ENCODE measurements at regions not wholly inside any gene's neighbourhood (a gene's known extent, or its start where the extent isn't known, plus 50 kb on each side); places are given as distances from the start of the nearest gene placed in this dataset.

- Mint-ChIP-seq H3K36me3 (no peaks in the 10 kb centered on the region), H3K27ac (no peak overlapping the region), H3K4me1 (no peaks in the 10 kb centered on the region), H3K27me3 (no peaks in the 10 kb centered on the region), H3K9me3 (no peaks in the 10 kb centered on the region), H3K4me3 (no peak overlapping the region)
Observed at GRCh38 chr18:45415614-45416013, 199.7 kb upstream of the SLC14A2 start.

DNA sequence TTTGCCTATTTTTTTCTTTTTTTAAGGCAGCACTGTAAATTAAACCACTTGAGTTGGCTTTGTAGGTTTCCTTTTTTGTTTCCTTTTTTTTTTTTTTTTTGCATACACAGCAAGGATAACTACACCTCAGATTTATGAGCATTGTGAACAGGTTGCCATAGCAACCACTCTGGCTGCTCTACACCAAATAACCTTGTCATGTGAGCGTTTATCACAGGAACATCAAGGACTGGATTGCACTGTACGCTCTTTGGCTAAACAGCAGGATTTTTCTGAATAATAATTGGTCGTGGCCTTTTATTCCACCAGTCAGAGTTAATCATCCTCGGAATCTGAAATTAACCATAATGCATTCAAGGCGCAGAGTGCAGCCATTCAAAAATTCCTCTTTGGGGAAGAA, 199.1 kb upstream of the SLC14A2 start:
- no peak overlapping the region for H3K27ac Mint-ChIP-seq
- H3K27me3 Mint-ChIP-seq = no peaks in the 10 kb centered on the region
- H3K36me3 Mint-ChIP-seq = no peaks in the 10 kb centered on the region
- H3K4me1 Mint-ChIP-seq = no peaks in the 10 kb centered on the region
- no peaks in the 10 kb centered on the region for H3K9me3 Mint-ChIP-seq
- H3K4me3 Mint-ChIP-seq = no peak overlapping the region

DNA sequence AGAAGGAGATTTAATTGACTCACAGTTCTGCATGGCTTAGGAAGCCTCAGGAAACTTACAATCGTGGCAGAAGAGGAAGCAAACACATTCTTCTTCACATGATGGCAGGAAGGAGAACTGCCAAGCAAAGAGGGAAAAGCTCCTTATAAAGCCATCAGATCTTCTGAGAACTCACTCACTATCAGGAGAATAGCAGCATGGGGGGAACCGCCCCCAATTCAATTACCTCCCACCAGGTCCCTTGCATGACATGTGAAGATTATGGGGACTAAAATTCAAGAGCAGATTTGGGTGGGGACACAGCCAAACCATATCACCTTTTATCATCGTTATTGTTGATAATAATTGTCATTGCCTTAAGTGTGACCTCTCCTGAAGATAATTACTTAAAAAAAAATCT, 197.9 kb upstream of the SLC14A2 start:
- Mint-ChIP-seq H3K4me1 (no peaks in the 10 kb centered on the region), H3K27ac (no peak overlapping the region), H3K27me3 (no peaks in the 10 kb centered on the region), H3K4me3 (no peak overlapping the region), H3K9me3 (no peaks in the 10 kb centered on the region), H3K36me3 (no peaks in the 10 kb centered on the region)

- Mint-ChIP-seq H3K36me3 (no peaks in the 10 kb centered on the region), H3K4me1 (no peaks in the 10 kb centered on the region), H3K27me3 (peaks cover 7% of the 10 kb centered on the region), H3K27ac (no peak overlapping the region), H3K9me3 (no peaks in the 10 kb centered on the region), H3K4me3 (no peak overlapping the region)
Observed at GRCh38 chr18:45423659-45424058, 191.6 kb upstream of the SLC14A2 start.

DNA sequence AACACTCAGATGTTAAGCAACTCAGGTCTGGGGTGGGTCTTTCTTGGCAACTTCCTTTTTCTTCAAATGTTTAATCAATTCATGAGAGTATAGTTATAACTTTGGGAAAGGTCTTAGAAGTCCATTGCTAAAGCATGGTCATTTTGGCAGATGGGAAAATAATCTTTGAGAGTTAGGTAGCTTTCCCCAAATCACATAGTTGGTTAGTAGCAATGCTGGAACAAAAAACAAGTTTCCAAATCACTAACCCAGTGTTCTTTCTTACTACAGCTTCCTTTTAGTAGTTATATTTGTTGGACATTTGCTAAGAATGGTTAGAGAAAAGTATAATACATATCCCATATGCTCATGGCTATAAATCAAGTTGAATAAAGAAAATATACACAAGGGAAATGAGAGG, 185.2 kb upstream of the SLC14A2 start:
- Mint-ChIP-seq H3K36me3 (no peaks in the 10 kb centered on the region), H3K27me3 (peaks cover 10% of the 10 kb centered on the region), H3K4me1 (peaks cover 0 to 2% (median 1%) of the 10 kb centered on the region in 3 donors), H3K27ac (no peak overlapping the region), H3K4me3 (no peak overlapping the region), H3K9me3 (no peaks in the 10 kb centered on the region)

- Mint-ChIP-seq H3K36me3 (no peaks in the 10 kb centered on the region), H3K27me3 (no peaks in the 10 kb centered on the region), H3K4me3 (no peak overlapping the region), H3K9me3 (no peaks in the 10 kb centered on the region), H3K4me1 (peaks cover 0 to 2% (median 1%) of the 10 kb centered on the region in 3 donors), H3K27ac (no peak overlapping the region)
Observed at GRCh38 chr18:45435810-45436209, 179.5 kb upstream of the SLC14A2 start.

- Mint-ChIP-seq H3K27me3 (peaks cover 6% of the 10 kb centered on the region), H3K9me3 (no peaks in the 10 kb centered on the region), H3K4me1 (peaks cover 0 to 2% (median 1%) of the 10 kb centered on the region in 3 donors), H3K36me3 (no peaks in the 10 kb centered on the region), H3K27ac (no peak overlapping the region), H3K4me3 (no peak overlapping the region)
Observed at GRCh38 chr18:45437366-45437765, 177.9 kb upstream of the SLC14A2 start.

GRCh38 chr18:45439851-45440645, 175.2 kb upstream of the SLC14A2 start:
- H3K27me3 Mint-ChIP-seq = peaks cover 6% of the 10 kb centered on the region
- H3K9me3 Mint-ChIP-seq = peaks cover 0 to 1% (median 0%) of the 10 kb centered on the region in 3 donors
- H3K36me3 Mint-ChIP-seq = no peaks in the 10 kb centered on the region
- no peak overlapping the region for H3K4me3 Mint-ChIP-seq
- H3K27ac Mint-ChIP-seq = no peak overlapping the region
- no peaks in the 10 kb centered on the region for H3K4me1 Mint-ChIP-seq

GRCh38 chr18:45441110-45441847, 174.0 kb upstream of the SLC14A2 start:
- H3K27me3 Mint-ChIP-seq = peaks cover 9% of the 10 kb centered on the region
- no peak overlapping the region for H3K27ac Mint-ChIP-seq
- no peaks in the 10 kb centered on the region for H3K36me3 Mint-ChIP-seq
- H3K4me1 Mint-ChIP-seq = no peaks in the 10 kb centered on the region
- peaks cover 0 to 1% (median 0%) of the 10 kb centered on the region in 3 donors for H3K9me3 Mint-ChIP-seq
- H3K4me3 Mint-ChIP-seq = no peak overlapping the region

- Mint-ChIP-seq H3K4me1 (no peaks in the 10 kb centered on the region), H3K27me3 (peaks cover 12% of the 10 kb centered on the region), H3K27ac (no peak overlapping the region), H3K4me3 (no peak overlapping the region), H3K9me3 (peaks cover 0 to 1% (median 0%) of the 10 kb centered on the region in 3 donors), H3K36me3 (no peaks in the 10 kb centered on the region)
Observed at GRCh38 chr18:45444040-45444439, 171.2 kb upstream of the SLC14A2 start.

DNA sequence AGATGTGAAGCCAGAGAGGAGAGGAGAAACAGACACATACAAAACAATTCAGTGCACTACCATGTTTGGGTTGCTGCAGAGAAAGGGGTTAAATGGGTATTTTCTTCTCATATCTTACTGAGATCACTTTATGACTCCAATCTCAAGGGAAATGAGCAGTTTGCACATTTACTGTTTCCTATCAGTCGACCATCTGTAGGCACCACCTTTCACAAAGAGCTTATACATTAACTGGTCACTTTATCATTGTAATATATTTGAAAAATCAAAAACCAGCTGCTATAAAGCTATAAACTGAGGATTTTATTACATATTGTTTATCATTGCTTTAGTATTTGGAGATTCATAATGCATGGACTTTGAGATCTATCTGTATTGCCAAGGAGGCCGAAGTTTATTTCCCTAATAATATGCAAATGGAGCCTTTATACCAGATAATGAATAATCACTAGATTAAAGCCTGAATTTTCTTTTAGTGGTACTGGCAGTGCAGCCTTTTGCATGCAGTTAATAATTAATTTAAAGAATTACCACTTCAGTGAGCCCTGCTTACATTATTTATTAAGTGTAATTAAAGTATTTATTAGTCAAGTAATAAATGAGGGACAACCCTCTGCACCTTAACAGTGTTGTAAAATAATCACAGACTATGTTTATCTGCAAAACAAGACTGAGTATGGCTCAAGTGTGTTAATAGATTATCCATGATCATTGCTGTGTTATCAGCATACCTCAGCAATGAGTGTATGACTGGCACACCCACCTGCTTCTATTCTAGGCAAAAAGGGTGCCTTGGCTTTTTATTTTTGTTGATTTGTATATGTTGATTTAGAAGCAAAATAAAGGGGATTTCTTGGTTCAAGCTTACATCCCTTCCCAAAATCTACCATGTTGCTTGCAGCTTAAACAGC, 167.7 kb upstream of the SLC14A2 start:
- H3K9me3 Mint-ChIP-seq = peaks cover 0 to 1% (median 0%) of the 10 kb centered on the region in 3 donors
- H3K4me1 Mint-ChIP-seq = no peaks in the 10 kb centered on the region
- no peak overlapping the region for H3K27ac Mint-ChIP-seq
- no peak overlapping the region for H3K4me3 Mint-ChIP-seq
- H3K36me3 Mint-ChIP-seq = no peaks in the 10 kb centered on the region
- H3K27me3 Mint-ChIP-seq = peaks cover 13% of the 10 kb centered on the region

- H3K4me3 Mint-ChIP-seq = no peak overlapping the region
- peaks cover 0 to under 1% (median under 1%) of the 10 kb centered on the region in 3 donors for H3K4me1 Mint-ChIP-seq
- H3K36me3 Mint-ChIP-seq = no peaks in the 10 kb centered on the region
- H3K27me3 Mint-ChIP-seq = peaks cover 13% of the 10 kb centered on the region
- H3K9me3 Mint-ChIP-seq = peaks cover 0 to 1% (median 0%) of the 10 kb centered on the region in 3 donors
- H3K27ac Mint-ChIP-seq = no peak overlapping the region
Observed at GRCh38 chr18:45448871-45449270, 166.4 kb upstream of the SLC14A2 start.

GRCh38 chr18:45449418-45450227, 165.7 kb upstream of the SLC14A2 start:
- H3K4me3 Mint-ChIP-seq = no peak overlapping the region
- no peaks in the 10 kb centered on the region for H3K36me3 Mint-ChIP-seq
- peaks cover 13% of the 10 kb centered on the region for H3K27me3 Mint-ChIP-seq
- H3K27ac Mint-ChIP-seq = no peak overlapping the region
- peaks cover 0 to 1% (median 0%) of the 10 kb centered on the region in 3 donors for H3K9me3 Mint-ChIP-seq
- H3K4me1 Mint-ChIP-seq = peaks cover 4 to 8% (median 6%) of the 10 kb centered on the region in 3 donors
